GM21528 (cell line): ENCODE measurements at regions not wholly inside any gene's neighbourhood (a gene's known extent, or its start where the extent isn't known, plus 50 kb on each side); places are given as distances from the start of the nearest gene placed in this dataset.

ENCODE experiments used
- ATAC-seq: cut with Tn5 transposase; IDR thresholded peaks from one replicate; pipeline ENCODE4 v1.9.1; 2021; ENCODE audit warnings: mild to moderate bottlenecking, moderate library complexity; ENCODE audit not compliant: unreplicated experiment, low FRiP score

- ATAC-seq: no peak
Observed at GRCh38 chr9:80615964-80616363, 1044.2 kb downstream of the TLE4 start.

GRCh38 chr9:80605793-80606192 is 1034.0 kb downstream of the TLE4 start:
- no peak for ATAC-seq

- ATAC-seq: no peak
Observed at GRCh38 chr9:80605129-80605528, 1033.4 kb downstream of the TLE4 start.

- no peak for ATAC-seq
Observed at GRCh38 chr9:80602291-80602690, 1030.5 kb downstream of the TLE4 start.

DNA sequence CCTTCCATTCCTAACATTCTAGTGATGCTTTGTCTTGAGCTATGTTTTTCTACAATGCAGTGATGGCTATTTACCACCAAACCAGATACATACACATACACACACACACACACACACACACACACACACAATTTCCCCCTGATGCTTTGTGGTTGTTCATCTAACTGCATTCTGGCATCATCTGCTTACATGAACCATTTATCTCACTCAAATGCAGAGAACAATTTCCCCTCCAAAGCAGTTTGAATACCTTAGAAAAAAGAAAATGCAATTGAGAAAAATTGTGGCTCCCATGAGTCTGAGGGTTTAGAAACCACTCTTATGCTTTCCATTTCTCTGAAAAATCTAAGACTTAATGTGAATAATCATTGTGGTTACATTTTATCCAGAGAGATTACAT is 1024.8 kb downstream of the TLE4 start:
- no peak for ATAC-seq

GRCh38 chr9:80595192-80595591 is 1023.4 kb downstream of the TLE4 start:
- ATAC-seq: no peak

- ATAC-seq: no peak
Observed at GRCh38 chr9:80592413-80592812, 1020.6 kb downstream of the TLE4 start.

DNA sequence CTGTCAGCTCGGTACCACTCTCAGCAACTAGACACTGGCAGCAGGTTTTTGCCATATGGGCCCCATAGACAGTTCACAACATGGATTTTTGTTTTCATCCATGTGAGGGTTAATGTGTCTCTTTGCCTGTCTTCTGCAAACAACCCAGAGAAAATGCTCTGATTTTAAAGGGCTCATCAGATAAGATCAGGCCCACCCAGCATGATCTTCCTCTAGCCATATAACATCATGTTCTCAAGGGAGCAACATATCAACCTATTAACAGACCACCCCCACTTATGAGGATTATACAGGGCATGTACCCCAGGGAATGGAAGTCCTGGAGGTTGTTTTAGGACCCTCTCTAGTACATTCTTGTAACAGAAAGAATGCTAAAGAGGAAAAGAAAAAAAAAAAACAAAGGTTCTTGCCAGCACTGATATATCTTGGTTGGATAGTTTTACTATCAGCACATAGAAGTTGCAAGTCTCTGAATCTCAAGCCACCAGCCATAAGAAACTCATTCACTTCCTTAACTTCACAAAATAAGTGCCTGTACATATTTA is 1015.1 kb downstream of the TLE4 start:
- ATAC-seq: no peak

GRCh38 chr9:80571953-80572352 is 1000.2 kb downstream of the TLE4 start:
- ATAC-seq: no peak

DNA sequence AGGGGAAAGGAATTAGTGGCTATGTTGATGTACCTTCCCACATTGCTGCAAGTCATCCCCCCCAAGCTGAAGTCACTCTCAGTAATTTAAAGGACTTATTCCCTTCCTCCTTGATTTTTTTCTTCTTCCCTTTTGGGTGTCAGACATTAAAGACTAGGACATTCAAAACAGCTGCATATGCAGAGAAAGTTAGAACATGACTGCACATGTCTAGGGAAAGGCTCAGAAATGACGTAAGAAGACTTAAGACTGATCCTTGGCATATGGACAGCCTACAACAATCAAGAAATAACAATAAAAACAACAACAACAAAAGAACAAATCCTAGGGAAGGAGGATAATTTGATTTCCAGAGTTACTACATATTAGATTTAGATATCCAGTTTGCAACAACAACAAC is 997.5 kb downstream of the TLE4 start:
- ATAC-seq: no peak

- ATAC-seq: no peak
Observed at GRCh38 chr9:80561526-80561925, 989.8 kb downstream of the TLE4 start.

DNA sequence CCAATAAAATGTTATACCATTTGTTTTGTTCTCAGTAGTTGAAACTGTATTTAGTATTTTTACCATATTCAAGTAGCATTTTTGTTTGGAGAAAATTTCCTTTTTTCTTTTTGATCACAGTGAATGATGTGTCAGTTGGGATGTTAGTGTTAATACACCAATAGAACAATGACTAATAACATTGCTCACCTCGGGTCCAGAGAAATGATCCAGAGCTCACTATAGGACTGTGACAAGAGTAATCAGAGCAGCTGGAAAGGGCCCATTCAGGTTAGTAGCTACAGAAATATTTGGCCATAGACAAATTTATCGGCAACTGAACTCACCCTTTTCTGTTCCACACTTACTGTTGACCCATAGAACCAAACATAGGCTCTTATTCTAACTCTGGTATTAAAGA is 989.2 kb downstream of the TLE4 start:
- no peak for ATAC-seq

GRCh38 chr9:80557256-80557655 is 985.5 kb downstream of the TLE4 start:
- no peak for ATAC-seq

- ATAC-seq: no peak
Observed at GRCh38 chr9:80556631-80557030, 984.9 kb downstream of the TLE4 start.

DNA sequence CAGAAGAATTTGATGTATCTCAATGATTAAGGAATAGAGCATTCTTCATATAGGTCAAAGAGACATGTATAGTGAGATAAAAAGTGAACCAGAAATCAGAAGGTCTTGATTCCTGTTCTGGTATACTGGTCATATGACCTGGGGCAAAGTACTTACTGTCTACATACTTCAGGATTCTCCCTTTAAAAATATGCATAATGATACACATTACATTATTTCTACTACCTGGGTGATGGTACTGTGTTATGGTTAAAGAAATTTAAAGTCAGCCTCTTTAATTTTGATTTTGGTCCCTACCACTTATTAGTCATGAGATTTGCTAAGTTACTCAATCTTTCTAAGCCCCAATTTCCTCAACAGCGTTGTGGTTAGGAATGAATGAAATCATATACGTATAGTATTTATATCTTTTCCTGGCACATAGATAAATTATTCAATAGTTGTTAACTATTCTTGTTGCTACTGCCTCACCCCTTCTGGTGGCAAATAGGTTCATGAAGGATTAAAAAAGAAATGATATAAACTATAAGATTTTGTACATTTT is 984.1 kb downstream of the TLE4 start:
- ATAC-seq: no peak

DNA sequence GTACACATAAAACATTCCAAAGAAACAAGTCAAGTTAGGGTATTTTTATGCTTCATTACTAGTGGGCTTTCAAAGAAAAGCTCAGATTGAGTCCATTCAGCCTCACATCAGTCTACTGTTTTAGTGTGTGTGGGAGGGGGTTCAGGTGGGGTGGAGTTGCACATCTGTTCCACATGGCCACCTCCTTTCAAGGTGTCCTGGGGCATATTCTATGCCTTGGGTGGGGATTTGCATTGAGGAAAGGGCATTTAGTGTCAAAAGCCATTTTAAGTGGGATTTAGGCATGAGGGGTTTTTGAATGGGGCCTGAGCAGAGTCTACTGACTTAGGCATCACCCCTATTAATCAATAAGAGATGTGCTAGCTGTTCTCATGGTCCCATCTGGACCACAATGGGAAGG is 983.1 kb downstream of the TLE4 start:
- ATAC-seq: no peak

GRCh38 chr9:80554301-80554700 is 982.5 kb downstream of the TLE4 start:
- ATAC-seq: no peak

DNA sequence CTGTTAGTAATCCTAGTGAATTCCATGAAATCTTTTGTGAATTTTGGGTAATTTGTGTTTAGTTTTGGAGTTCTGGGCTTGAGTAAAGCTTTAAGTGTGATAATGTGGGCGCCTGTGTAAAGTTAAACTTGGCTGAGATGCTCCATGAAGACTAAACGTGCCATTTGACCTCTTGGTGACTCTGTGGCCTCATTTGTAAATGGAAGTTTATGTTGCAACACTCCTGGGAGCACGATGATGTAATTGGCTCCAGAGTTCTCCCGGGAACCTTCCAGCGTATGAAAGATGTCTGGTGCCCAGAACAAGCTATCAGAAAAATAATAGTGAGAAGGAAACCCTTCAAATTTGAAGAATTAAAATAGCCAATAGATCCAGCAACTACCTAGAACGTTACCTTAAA is 981.2 kb downstream of the TLE4 start:
- no peak for ATAC-seq

GRCh38 chr9:80550181-80550580 is 978.4 kb downstream of the TLE4 start:
- no peak for ATAC-seq

GRCh38 chr9:80547613-80548012 is 975.8 kb downstream of the TLE4 start:
- no peak for ATAC-seq

DNA sequence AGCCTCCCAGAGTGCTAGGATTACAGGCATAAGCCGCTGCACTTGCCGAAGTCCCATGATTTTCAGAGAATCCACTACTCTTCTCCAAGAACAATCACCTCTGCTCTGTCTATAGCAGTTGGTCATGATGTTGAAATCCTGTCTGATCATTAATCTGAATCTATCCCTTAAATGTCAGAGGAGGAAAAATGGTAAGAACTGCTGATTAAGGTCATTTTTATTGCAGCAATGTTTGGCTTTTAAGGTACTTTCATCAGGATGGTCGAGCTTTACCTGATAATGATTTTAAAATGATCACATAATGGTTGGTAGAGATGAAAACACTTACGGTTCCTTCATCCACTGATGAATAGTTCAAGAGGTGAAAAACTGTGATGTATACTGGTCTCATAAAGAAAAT is 968.6 kb downstream of the TLE4 start:
- ATAC-seq: no peak

GRCh38 chr9:80538976-80539375 is 967.2 kb downstream of the TLE4 start:
- ATAC-seq: no peak

DNA sequence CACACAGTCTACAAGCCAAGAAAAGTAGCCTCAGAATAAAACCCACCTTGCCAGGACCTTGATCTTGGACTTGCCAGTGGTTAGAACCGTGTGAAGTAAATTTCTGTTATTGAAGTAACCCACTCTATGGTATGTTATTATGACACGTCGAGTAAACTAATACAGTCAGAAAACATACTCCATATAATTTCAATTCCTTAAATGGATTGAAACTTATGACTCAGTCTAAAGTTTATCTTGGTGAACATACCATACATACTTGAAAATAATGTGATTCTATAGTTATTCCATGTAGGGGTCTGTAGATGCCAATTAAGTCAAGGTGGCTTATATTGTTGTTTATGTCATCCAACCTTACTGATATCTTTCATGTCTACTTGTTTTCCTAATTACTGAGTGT is 950.7 kb downstream of the TLE4 start:
- ATAC-seq: no peak
